ENCODE measurements at regions not wholly inside any gene's neighbourhood (a gene's known extent, or its start where the extent isn't known, plus 50 kb on each side); places are given as distances from the start of the nearest gene placed in this dataset.

DNA sequence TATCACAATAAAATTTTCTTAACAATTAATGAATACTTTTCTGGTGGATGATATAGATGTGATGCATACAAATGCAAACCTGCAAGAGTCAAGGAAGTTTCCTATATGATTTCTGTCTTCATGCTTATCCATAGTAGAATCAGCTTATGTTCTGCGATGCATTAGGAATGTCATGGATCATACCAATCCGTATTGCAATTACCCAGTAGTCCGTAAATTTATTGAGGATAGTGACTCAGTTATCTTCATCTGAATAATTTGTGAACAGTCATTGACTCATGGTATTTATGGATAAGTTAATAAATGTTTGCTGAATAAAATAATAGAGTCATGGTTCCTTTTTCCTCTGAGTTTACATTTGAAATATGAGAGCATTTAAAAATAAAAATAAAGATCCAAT, 483.4 kb downstream of the LRFN5 start:
- no peak for TF ChIP-seq POLR2A (IDR thresholded peaks at IDR 0.05)
- TF ChIP-seq, protein P1, sequence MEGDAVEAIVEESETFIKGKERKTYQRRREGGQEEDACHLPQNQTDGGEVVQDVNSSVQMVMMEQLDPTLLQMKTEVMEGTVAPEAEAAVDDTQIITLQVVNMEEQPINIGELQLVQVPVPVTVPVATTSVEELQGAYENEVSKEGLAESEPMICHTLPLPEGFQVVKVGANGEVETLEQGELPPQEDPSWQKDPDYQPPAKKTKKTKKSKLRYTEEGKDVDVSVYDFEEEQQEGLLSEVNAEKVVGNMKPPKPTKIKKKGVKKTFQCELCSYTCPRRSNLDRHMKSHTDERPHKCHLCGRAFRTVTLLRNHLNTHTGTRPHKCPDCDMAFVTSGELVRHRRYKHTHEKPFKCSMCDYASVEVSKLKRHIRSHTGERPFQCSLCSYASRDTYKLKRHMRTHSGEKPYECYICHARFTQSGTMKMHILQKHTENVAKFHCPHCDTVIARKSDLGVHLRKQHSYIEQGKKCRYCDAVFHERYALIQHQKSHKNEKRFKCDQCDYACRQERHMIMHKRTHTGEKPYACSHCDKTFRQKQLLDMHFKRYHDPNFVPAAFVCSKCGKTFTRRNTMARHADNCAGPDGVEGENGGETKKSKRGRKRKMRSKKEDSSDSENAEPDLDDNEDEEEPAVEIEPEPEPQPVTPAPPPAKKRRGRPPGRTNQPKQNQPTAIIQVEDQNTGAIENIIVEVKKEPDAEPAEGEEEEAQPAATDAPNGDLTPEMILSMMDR (IDR thresholded peaks at IDR 0.05): no peak

Data from thyroid gland (tissue), 4 donors.